ENCODE measurements at regions not wholly inside any gene's neighbourhood (a gene's known extent, or its start where the extent isn't known, plus 50 kb on each side); places are given as distances from the start of the nearest gene placed in this dataset.

GRCh38 chr12:116373572-116374206 lies 96.2 kb upstream of the MED13L start:
- H3K79me2 ChIP-seq (ENCODE audit: control insufficient read depth, insufficient read depth, low read length) = no peaks in the 10 kb centered on the region
- H3K9me1 ChIP-seq (replicated peaks; ENCODE audit: control insufficient read depth, extremely low read depth, insufficient read depth, low read length) = no peaks in the 10 kb centered on the region
- intact Hi-C loops (cut with micrococcal nuclease) (no loop called here), dilution Hi-C loops (cut with MboI; ENCODE audit: extremely low pct_ligation_motif_present, low sequenced_read_pairs) (no loop called here)
- DNase-seq (ENCODE audit: low read depth, low spot score) (no peak), FAIRE-seq (no peak)
- no peaks in the 10 kb centered on the region for H4K20me1 ChIP-seq (replicated peaks; ENCODE audit: control insufficient read depth, extremely low read depth, insufficient read depth, low read length)
- CTCF ChIA-PET = interaction anchor here (1.2 to 1.3 kb wide), 2 partner anchors 8 to 14 kb away, joined by 3 to 4 read pairs; no protein-coding TSS in a partner anchor
- H3K4me3 ChIP-seq (replicated peaks in 1 of 3; ENCODE audit: insufficient read depth in 1 of 3, low read depth in 1 of 3, low read length in 3 of 3) = no peak overlapping the region
- H3K36me3 ChIP-seq (ENCODE audit: control insufficient read depth in 2 of 2, extremely low read depth in 1 of 2, insufficient read depth in 2 of 2, low read length in 2 of 2) = no peaks in the 10 kb centered on the region
- H3K9me3 ChIP-seq (replicated peaks; ENCODE audit: control insufficient read depth, insufficient read depth, low read length) = no peaks in the 10 kb centered on the region
- H2AFZ ChIP-seq (ENCODE audit: low read depth, low read length) = no peak overlapping the region
- no peak for TF ChIP-seq CTCF (IDR thresholded peaks at IDR 0.05; ENCODE audit: extremely low read depth in 1 of 2, insufficient read depth in 1 of 2, low read depth in 1 of 2, low read length in 2 of 2)
- TF ChIP-seq POLR2A (IDR thresholded peaks at IDR 0.05; ENCODE audit: low read depth, low read length) = no peak
- no peak for TF ChIP-seq POLR2AphosphoS5 (IDR thresholded peaks at IDR 0.05; ENCODE audit: insufficient read depth, low read depth, low read length)
- TF ChIP-seq JUN (IDR thresholded peaks at IDR 0.05; ENCODE audit: borderline replicate concordance, insufficient read depth, insufficient read length, low read depth) = no peak
- no peak for TF ChIP-seq MYC (IDR thresholded peaks at IDR 0.05; ENCODE audit: low read depth, low read length)
- TF ChIP-seq GATA2 (IDR thresholded peaks at IDR 0.05; ENCODE audit: insufficient read depth, insufficient read length, low read depth, low read length) = no peak
- no peak for TF ChIP-seq EZH2 (IDR thresholded peaks at IDR 0.05; ENCODE audit: borderline replicate concordance, low read depth, low read length, severe bottlenecking)
- no peak for TF ChIP-seq FOS (IDR thresholded peaks at IDR 0.05; ENCODE audit: borderline replicate concordance, insufficient read depth, low read length)
- H3K27me3 ChIP-seq (ENCODE audit: control insufficient read depth in 2 of 2, insufficient read depth in 2 of 2, low read length in 2 of 2) = no peaks in the 10 kb centered on the region
- peaks cover 15% of the 10 kb centered on the region for H3K4me1 ChIP-seq (ENCODE audit: control insufficient read depth, extremely low read depth, insufficient read depth, low read length)
- BruUV-seq (replicated peaks) = no TSS peak
- H3K4me2 ChIP-seq (ENCODE audit: insufficient read depth, low read length) = no peak overlapping the region
- H3K9ac ChIP-seq (replicated peaks; ENCODE audit: extremely low read depth, insufficient read depth, low read length) = no peak overlapping the region
- POLR2A ChIA-PET = no interaction called here
- no peak overlapping the region for H3K27ac ChIP-seq (ENCODE audit: insufficient read depth, low read depth, low read length)
